ENCODE measurements at regions not wholly inside any gene's neighbourhood (a gene's known extent, or its start where the extent isn't known, plus 50 kb on each side); places are given as distances from the start of the nearest gene placed in this dataset.

DNA sequence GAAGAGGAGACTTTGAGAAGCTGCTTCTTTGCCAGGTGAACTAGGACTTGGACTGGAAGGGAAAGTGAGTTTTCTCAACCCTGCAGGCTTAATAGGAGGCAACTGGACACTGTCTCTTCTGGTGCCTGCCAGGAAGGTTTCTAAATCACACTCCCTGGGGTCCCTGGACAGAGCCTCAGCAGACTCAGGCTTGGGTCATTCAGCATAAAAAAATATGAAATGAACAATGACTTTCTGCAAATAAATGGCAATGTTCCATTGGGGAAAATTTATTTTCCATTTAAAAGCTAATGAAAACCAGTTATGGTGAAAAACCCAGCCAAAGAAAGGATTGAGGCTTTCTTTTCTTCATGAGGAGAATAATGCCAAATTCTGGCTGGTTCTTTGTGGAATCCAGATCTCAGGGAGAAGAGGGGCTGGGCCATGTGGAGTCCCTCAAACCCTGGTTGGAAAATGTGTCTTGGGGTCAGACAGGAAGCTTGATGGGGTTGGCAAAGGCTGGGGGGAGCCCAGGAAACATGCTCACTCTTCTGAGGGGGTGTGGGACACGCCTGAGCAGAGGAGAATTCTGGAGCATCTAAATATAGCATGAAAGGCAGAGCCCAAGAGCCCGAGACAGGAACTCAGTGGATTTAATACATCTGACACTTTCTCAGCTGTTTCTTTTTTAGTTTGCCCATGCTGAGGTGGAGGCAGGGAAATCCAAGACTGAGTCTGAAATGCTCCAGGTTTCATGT lies 65.2 kb upstream of the EMX2 start (continued):
- no peak for TF ChIP-seq CREM (IDR thresholded peaks at IDR 0.05; ENCODE audit: low read depth)

DNA sequence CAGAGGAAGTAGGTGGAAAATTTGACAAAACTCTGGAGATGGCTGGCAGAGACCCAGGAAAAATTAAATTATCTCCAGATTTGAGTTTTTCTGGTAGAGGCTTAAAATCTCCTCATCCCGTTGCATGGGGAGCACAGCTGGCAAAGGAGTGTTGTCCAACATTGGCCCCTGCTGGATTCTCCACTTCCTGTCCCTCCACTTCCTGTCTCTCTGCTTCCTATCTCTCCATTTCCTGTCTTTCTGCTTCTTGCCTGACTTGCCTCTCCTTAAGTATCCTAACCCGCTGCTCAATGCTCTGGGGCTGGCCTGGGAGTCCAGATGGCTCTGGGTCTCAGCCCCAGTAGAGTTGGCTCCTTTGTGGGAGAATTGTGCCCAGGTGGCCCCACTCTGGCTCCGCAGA lies 65.8 kb upstream of the EMX2 start:
- Histone ChIP-seq H3K4me2 (ENCODE audit: insufficient read depth, low read length) (no peak overlapping the region), H3K36me3 (ENCODE audit: control insufficient read depth, insufficient read depth, low read length) (no peaks in the 10 kb centered on the region), H3K9me3 (replicated peaks; ENCODE audit: control insufficient read depth, insufficient read depth, low read depth, low read length) (no peaks in the 10 kb centered on the region), H3K4me3 (no peak overlapping the region), H3K9ac (ENCODE audit: insufficient read depth in 1 of 2, low read depth in 2 of 2, low read length in 2 of 2) (no peak overlapping the region), H3K27me3 (ENCODE audit: control insufficient read depth in 2 of 2, insufficient read depth in 2 of 2, low read length in 2 of 2) (peaks cover 3 to 11% of the 10 kb centered on the region in 2 experiments; a peak in 3 of 5 replicates), H3K27ac (ENCODE audit: extremely low read depth, low read depth, low read length) (no peak overlapping the region), H2AFZ (ENCODE audit: low read depth, low read length) (no peak overlapping the region), H3K9me1 (ENCODE audit: control insufficient read depth, insufficient read depth, low read length) (no peaks in the 10 kb centered on the region), H4K20me1 (replicated peaks; ENCODE audit: control insufficient read depth, insufficient read depth, low read length) (no peaks in the 10 kb centered on the region), H3K4me1 (replicated peaks in 1 of 2; ENCODE audit: control insufficient read depth in 2 of 2, insufficient read depth in 2 of 2, low read length in 2 of 2) (no peaks in the 10 kb centered on the region), H3K79me2 (ENCODE audit: control insufficient read depth, insufficient read depth, low read length) (no peaks in the 10 kb centered on the region)
- POLR2A ChIA-PET, result interaction anchor here (0.5 kb wide), 1 partner anchor 107 kb away, joined by 3 read pairs; no protein-coding TSS in a partner anchor
- 16% methylated on average over 3 of the region's 3 CpGs for WGBS (ENCODE audit: insufficient coverage, low coverage, missing lambda C conversion rate)
- intact Hi-C loops (cut with micrococcal nuclease) (no loop called here), in situ Hi-C loops (cut with MboI) (no loop called here)
- FAIRE-seq (no peak), DNase-seq (ENCODE audit: extremely low read depth in 1 of 4, low spot score in 3 of 4) (no peak), ATAC-seq (no peak)
- CTCF ChIA-PET (ENCODE audit: low intra/inter-chr PET ratio), result no interaction called here
- BruUV-seq (replicated peaks), result no TSS peak
- no peak for TF ChIP-seq CHD7 (IDR thresholded peaks at IDR 0.05; ENCODE audit: low read depth, low read length)
- TF ChIP-seq EP300 (IDR thresholded peaks at IDR 0.05; ENCODE audit: low read length), result no peak
- no peak for TF ChIP-seq GTF3C2 (IDR thresholded peaks at IDR 0.05; ENCODE audit: borderline replicate concordance, extremely low read depth, insufficient read length)

Measured in K562 (cell line).